ENCODE measurements at regions not wholly inside any gene's neighbourhood (a gene's known extent, or its start where the extent isn't known, plus 50 kb on each side); places are given as distances from the start of the nearest gene placed in this dataset.

GRCh38 chr10:83886871-83887270 lies 252.4 kb upstream of the GHITM start:
- no peak for TF ChIP-seq CTCF (IDR thresholded peaks at IDR 0.05)

GRCh38 chr10:83892737-83893136 lies 246.6 kb upstream of the GHITM start:
- TF ChIP-seq CTCF (IDR thresholded peaks at IDR 0.05): no peak

- TF ChIP-seq CTCF (IDR thresholded peaks at IDR 0.05): no peak
Observed at GRCh38 chr10:83896219-83896618, 243.1 kb upstream of the GHITM start.

- TF ChIP-seq CTCF (IDR thresholded peaks at IDR 0.05): no peak
Observed at GRCh38 chr10:83897626-83898025, 241.7 kb upstream of the GHITM start.

GRCh38 chr10:83908506-83908905 lies 230.8 kb upstream of the GHITM start:
- no peak for TF ChIP-seq CTCF (IDR thresholded peaks at IDR 0.05)

- TF ChIP-seq CTCF (IDR thresholded peaks at IDR 0.05): no peak
Observed at GRCh38 chr10:83909001-83909400, 230.3 kb upstream of the GHITM start.

- no peak for TF ChIP-seq CTCF (IDR thresholded peaks at IDR 0.05)
Observed at GRCh38 chr10:83915801-83916200, 223.5 kb upstream of the GHITM start.
